Nephron (organoid): ENCODE measurements at regions not wholly inside any gene's neighbourhood (a gene's known extent, or its start where the extent isn't known, plus 50 kb on each side); places are given as distances from the start of the nearest gene placed in this dataset.

ENCODE experiments used
- H3K27ac Mint-ChIP-seq, 3 experiments: 2 replicates each; pipeline ENCODE4 v1.8.0; 2020; ENCODE audit warnings: mixed read lengths in 3 of 3, mild to moderate bottlenecking in 2 of 3, moderate library complexity in 1 of 3
- H3K27me3 Mint-ChIP-seq: 2 replicates; pipeline ENCODE4 v1.8.0; 2021; ENCODE audit warnings: low read depth, mild to moderate bottlenecking, moderate library complexity, mixed read lengths
- H3K36me3 Mint-ChIP-seq: 2 replicates; pipeline ENCODE4 v1.8.0; 2020; ENCODE audit warnings: low read depth, mixed read lengths
- H3K4me1 Mint-ChIP-seq: 2 replicates; pipeline ENCODE4 v1.8.0; 2020; ENCODE audit warnings: mixed read lengths
- H3K4me3 Mint-ChIP-seq, 3 experiments: 2 replicates each; pipeline ENCODE4 v1.8.0; 2020; ENCODE audit warnings: mild to moderate bottlenecking in 3 of 3, mixed read lengths in 3 of 3, moderate library complexity in 2 of 3
- H3K9me3 Mint-ChIP-seq: 2 replicates; pipeline ENCODE4 v1.8.0; 2020; ENCODE audit warnings: mixed read lengths
- CTCF ChIP-seq, 3 experiments: fragments of 200-600 bp; sonication (generic); IDR thresholded peaks; one replicate each; pipeline ENCODE4 v1.5.0; 2021; ENCODE audit warnings: antibody characterized with exemption in 3 of 3; ENCODE audit not compliant: unreplicated experiment in 3 of 3

GRCh38 chr4:29718136-29718535 lies 1002.0 kb upstream of the PCDH7 start:
- Mint-ChIP-seq H3K9me3 (no peaks in the 10 kb centered on the region), H3K27ac (no peak overlapping the region), H3K27me3 (no peaks in the 10 kb centered on the region), H3K4me1 (no peaks in the 10 kb centered on the region), H3K36me3 (no peaks in the 10 kb centered on the region), H3K4me3 (no peak overlapping the region)
- TF ChIP-seq CTCF (IDR thresholded peaks at IDR 0.05; ENCODE audit: unreplicated experiment in 3 of 3): no peak

DNA sequence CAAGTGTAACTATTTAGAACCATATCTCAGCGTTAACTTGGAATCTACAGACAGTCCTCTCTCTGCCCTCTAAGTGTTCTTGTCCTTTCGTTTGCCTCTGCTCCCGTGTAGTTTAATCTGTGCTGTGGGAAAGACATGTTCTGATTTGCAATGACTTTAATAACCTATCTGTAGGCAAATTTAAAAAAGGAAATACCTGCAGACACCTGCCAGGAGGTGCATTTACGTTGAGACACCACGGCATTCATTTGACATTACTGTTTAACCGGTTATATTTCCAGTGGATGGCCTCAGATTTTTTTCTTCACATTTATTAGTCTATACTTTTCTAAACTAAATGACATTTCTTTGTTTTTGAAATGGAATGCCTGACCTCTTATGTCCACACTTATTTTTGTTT lies 997.9 kb upstream of the PCDH7 start:
- H3K27ac Mint-ChIP-seq: no peak overlapping the region
- H3K36me3 Mint-ChIP-seq: no peaks in the 10 kb centered on the region
- TF ChIP-seq CTCF (IDR thresholded peaks at IDR 0.05; ENCODE audit: unreplicated experiment in 3 of 3): no peak
- H3K9me3 Mint-ChIP-seq: no peaks in the 10 kb centered on the region
- no peaks in the 10 kb centered on the region for H3K27me3 Mint-ChIP-seq
- H3K4me3 Mint-ChIP-seq: no peak overlapping the region
- no peaks in the 10 kb centered on the region for H3K4me1 Mint-ChIP-seq

- H3K36me3 Mint-ChIP-seq: no peaks in the 10 kb centered on the region
- no peak overlapping the region for H3K4me3 Mint-ChIP-seq
- no peaks in the 10 kb centered on the region for H3K27me3 Mint-ChIP-seq
- no peaks in the 10 kb centered on the region for H3K9me3 Mint-ChIP-seq
- TF ChIP-seq CTCF (IDR thresholded peaks at IDR 0.05; ENCODE audit: unreplicated experiment in 3 of 3): no peak
- no peaks in the 10 kb centered on the region for H3K4me1 Mint-ChIP-seq
- no peak overlapping the region for H3K27ac Mint-ChIP-seq
Observed at GRCh38 chr4:29726938-29727337, 993.2 kb upstream of the PCDH7 start.

GRCh38 chr4:29734343-29735213 lies 985.6 kb upstream of the PCDH7 start:
- Mint-ChIP-seq H3K9me3 (no peaks in the 10 kb centered on the region), H3K4me1 (peaks cover 15% of the 10 kb centered on the region), H3K36me3 (no peaks in the 10 kb centered on the region), H3K27me3 (no peaks in the 10 kb centered on the region), H3K4me3 (no peak overlapping the region), H3K27ac (peak overlapping the region in 1 of 3 experiments; percentile 78)
- TF ChIP-seq CTCF (IDR thresholded peaks at IDR 0.05; ENCODE audit: unreplicated experiment in 3 of 3): no peak

DNA sequence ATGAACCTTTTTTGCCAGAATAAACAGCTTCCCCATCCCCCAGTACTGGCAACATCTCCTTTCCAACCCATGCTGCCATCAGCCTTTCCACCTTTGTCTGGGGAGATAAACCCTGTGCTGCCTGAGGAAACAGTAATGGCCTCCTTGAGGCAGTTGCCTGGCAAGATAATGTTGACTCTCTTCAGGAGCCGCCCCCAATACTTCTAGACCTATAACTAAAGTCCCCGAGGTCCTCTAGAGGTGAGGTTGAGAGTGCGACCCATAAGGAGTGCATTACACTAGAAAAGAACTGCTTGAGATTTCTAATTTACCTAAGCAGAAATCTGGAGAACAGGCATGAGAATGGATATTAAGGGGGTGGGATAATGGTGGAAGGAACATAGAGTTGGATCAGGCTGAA lies 963.2 kb upstream of the PCDH7 start:
- no peaks in the 10 kb centered on the region for H3K27me3 Mint-ChIP-seq
- no peaks in the 10 kb centered on the region for H3K36me3 Mint-ChIP-seq
- no peak overlapping the region for H3K27ac Mint-ChIP-seq
- no peaks in the 10 kb centered on the region for H3K4me1 Mint-ChIP-seq
- no peak overlapping the region for H3K4me3 Mint-ChIP-seq
- H3K9me3 Mint-ChIP-seq: no peaks in the 10 kb centered on the region
- TF ChIP-seq CTCF (IDR thresholded peaks at IDR 0.05; ENCODE audit: unreplicated experiment in 3 of 3): no peak

DNA sequence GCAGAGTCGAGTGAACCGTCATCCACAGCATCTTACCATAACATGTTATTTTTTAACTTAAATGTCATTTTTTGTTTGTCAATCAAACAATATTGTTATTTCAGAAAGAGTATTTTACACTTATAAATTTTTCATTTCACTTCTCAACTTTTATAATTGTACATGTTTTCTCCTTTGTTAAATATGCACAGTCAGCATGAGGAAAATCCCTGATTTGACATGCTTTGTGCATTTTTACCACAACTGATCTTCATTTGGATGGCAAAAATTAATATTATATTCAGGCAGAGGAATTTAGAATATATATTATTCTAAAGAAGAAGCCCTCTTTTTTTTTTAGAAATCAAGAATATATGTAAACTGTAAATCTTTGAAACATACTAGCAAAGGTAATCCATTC lies 958.0 kb upstream of the PCDH7 start:
- TF ChIP-seq CTCF (IDR thresholded peaks at IDR 0.05; ENCODE audit: unreplicated experiment in 3 of 3): no peak
- H3K4me1 Mint-ChIP-seq: no peaks in the 10 kb centered on the region
- no peak overlapping the region for H3K4me3 Mint-ChIP-seq
- no peaks in the 10 kb centered on the region for H3K9me3 Mint-ChIP-seq
- H3K27me3 Mint-ChIP-seq: no peaks in the 10 kb centered on the region
- H3K27ac Mint-ChIP-seq: no peak overlapping the region
- no peaks in the 10 kb centered on the region for H3K36me3 Mint-ChIP-seq
